ENCODE measurements at regions not wholly inside any gene's neighbourhood (a gene's known extent, or its start where the extent isn't known, plus 50 kb on each side); places are given as distances from the start of the nearest gene placed in this dataset.

DNA sequence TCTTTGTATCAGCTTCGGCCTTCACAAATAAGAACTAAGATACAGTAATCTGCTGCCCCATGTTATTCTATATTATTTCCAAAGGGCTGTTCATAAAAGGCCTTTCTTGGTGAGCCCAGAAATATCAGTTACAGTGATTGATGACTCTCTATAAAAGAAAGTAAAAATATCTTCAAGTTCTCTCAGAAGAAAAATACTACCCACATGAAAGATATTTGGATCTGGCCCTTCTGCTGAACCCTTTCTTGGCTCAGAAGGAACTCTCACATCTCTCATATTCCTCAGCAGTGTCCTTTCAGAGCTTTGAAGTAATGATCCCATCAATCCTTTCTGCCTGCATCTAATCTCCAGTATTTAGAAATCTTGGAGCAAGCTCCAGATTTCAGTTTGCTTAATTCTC, 76.3 kb upstream of the SLITRK1 start:
- TF ChIP-seq, protein P1, sequence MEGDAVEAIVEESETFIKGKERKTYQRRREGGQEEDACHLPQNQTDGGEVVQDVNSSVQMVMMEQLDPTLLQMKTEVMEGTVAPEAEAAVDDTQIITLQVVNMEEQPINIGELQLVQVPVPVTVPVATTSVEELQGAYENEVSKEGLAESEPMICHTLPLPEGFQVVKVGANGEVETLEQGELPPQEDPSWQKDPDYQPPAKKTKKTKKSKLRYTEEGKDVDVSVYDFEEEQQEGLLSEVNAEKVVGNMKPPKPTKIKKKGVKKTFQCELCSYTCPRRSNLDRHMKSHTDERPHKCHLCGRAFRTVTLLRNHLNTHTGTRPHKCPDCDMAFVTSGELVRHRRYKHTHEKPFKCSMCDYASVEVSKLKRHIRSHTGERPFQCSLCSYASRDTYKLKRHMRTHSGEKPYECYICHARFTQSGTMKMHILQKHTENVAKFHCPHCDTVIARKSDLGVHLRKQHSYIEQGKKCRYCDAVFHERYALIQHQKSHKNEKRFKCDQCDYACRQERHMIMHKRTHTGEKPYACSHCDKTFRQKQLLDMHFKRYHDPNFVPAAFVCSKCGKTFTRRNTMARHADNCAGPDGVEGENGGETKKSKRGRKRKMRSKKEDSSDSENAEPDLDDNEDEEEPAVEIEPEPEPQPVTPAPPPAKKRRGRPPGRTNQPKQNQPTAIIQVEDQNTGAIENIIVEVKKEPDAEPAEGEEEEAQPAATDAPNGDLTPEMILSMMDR (IDR thresholded peaks at IDR 0.05), result no peak
- TF ChIP-seq EP300 (IDR thresholded peaks at IDR 0.05; ENCODE audit: low read depth) (no peak), POLR2A (IDR thresholded peaks at IDR 0.05) (no peak), POLR2AphosphoS5 (IDR thresholded peaks at IDR 0.05) (no peak)
